ENCODE measurements at regions not wholly inside any gene's neighbourhood (a gene's known extent, or its start where the extent isn't known, plus 50 kb on each side); places are given as distances from the start of the nearest gene placed in this dataset.

DNA sequence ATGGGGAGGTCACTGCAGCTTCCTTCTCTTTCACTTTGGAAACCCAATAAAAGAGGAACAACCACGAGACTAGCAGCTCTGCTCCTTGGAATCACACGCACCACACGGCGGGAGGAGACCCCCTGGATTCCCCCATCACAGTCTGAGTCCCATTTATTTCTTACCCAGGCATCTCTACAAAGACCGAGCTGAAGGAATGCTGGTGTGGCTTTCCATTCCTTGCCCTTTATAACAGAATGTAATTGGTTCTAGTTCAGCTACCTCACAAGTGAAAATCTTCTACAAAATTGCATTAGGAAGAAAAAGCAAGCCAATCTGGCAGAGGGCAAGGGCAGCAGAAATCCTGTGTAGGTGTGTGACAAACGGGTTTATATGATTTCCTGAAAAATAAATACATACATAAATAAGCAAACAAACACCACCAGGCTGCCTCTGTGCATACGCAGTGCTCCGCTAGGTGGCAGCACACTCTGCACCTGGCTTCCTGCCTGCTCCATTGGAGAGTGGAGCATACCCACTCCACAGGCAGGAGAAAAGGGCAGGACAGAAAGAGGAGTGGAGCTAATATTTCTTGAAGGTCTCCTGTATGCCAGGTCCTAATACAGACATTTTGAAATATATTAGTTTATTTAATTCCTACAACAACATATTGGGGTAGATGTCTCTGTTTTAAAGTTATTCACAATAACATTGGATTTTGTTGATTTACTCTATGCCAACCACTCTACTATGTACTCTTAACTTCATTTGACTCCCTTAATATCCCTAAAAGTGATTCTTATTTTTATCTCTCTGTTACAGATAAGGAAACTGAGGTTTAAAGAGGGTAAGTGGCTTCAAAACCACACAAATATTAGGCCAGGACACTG lies 673.1 kb downstream of the KCNA4 start:
- Histone ChIP-seq H3K9me3 (no peaks in the 10 kb centered on the region), H3K4me1 (peaks cover 0 to 3% of the 10 kb centered on the region in 2 donors), H3K27ac (no peak overlapping the region), H3K27me3 (no peaks in the 10 kb centered on the region), H3K36me3 (no peaks in the 10 kb centered on the region), H3K4me3 (replicated peaks in 1 of 3) (no peak overlapping the region)
- intact Hi-C loops (cut with DNase I) = no loop called here
- no peak for TF ChIP-seq POLR2A (IDR thresholded peaks at IDR 0.05)
- TF ChIP-seq, protein P1, sequence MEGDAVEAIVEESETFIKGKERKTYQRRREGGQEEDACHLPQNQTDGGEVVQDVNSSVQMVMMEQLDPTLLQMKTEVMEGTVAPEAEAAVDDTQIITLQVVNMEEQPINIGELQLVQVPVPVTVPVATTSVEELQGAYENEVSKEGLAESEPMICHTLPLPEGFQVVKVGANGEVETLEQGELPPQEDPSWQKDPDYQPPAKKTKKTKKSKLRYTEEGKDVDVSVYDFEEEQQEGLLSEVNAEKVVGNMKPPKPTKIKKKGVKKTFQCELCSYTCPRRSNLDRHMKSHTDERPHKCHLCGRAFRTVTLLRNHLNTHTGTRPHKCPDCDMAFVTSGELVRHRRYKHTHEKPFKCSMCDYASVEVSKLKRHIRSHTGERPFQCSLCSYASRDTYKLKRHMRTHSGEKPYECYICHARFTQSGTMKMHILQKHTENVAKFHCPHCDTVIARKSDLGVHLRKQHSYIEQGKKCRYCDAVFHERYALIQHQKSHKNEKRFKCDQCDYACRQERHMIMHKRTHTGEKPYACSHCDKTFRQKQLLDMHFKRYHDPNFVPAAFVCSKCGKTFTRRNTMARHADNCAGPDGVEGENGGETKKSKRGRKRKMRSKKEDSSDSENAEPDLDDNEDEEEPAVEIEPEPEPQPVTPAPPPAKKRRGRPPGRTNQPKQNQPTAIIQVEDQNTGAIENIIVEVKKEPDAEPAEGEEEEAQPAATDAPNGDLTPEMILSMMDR (IDR thresholded peaks at IDR 0.05) = peak; percentile 39 to 94 (median 66)
- WGBS, 2 donors = 17 to 22% methylated on average over 8 of the region's 8 CpGs
- DNase-seq = peak; percentile 53 to 73

DNA sequence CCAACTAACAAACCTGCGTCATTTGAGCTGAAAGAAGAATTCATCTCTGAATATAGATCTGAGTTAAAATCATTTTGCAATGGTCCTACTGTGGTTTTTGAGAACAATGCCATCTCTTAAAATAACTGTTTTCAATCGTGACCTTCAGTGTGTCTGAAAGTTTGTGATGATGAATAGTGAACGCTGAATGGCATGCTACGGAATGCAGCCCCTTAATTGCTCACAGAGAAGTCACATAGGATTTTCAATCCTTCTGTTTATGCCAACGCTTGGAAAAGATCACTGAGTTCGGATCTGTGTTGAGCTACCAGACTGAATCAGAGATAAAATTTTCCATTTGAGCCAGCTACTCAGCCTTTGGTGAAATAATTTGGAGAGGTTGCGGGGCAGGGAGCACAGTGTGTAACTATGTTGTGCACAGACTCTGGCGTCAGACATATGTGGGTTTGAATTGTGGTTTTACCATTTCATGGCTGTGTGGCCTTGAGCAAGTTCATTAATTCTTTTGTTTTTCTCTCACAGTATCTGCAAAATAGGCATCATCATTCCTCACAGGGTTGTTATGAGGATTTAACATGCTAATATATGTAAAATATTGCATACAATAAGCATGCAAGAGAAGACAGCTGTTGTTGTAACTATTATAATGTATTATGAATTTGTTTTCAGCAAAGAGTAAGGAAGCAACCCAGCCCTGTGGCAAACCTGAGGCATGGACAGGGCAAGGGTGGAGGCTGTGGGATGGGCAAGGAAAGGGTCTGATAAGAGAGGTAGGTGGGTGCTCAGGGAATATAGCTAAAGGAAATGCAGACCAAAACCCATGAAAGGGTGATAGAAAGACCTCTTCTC lies 679.9 kb downstream of the KCNA4 start:
- Histone ChIP-seq H3K27me3 (no peaks in the 10 kb centered on the region), H3K4me1 (no peaks in the 10 kb centered on the region), H3K4me3 (replicated peaks in 1 of 3) (no peak overlapping the region), H3K36me3 (no peaks in the 10 kb centered on the region), H3K27ac (no peak overlapping the region), H3K9me3 (no peaks in the 10 kb centered on the region)
- WGBS, 2 donors = 63 to 65% methylated on average over 8 of the region's 8 CpGs
- no peak for TF ChIP-seq POLR2A (IDR thresholded peaks at IDR 0.05)
- TF ChIP-seq, protein P1 (IDR thresholded peaks at IDR 0.05) = no peak
- no peak for DNase-seq
- intact Hi-C loops (cut with DNase I) = no loop called here

DNA sequence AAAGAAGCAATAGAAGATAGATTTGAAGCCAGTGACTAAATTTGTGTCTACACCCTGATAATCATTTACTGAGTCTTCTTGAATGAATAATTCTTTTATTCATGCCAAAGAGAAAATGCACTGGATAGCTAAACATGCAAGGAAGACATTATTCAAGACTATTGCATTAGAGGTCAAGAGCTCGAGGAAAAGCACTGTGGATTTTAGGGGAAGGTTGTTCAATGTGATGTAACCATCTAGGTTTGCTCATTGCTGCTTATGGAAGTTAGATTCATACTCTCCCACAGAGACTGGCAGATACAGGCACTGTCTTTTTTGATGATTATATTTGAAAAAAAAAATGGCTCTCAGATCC lies 682.1 kb downstream of the KCNA4 start:
- TF ChIP-seq, protein P1 (IDR thresholded peaks at IDR 0.05) = no peak
- no peak for TF ChIP-seq POLR2A (IDR thresholded peaks at IDR 0.05)
- intact Hi-C loops (cut with DNase I) = no loop called here
- H3K27ac ChIP-seq = no peak overlapping the region
- H3K27me3 ChIP-seq = no peaks in the 10 kb centered on the region
- WGBS, 2 donors = 71 to 75% methylated on average over 1 of the region's 1 CpG
- H3K4me3 ChIP-seq (replicated peaks in 1 of 3) = no peak overlapping the region
- H3K9me3 ChIP-seq = no peaks in the 10 kb centered on the region
- H3K36me3 ChIP-seq = no peaks in the 10 kb centered on the region
- no peak for DNase-seq
- H3K4me1 ChIP-seq = no peaks in the 10 kb centered on the region

DNA sequence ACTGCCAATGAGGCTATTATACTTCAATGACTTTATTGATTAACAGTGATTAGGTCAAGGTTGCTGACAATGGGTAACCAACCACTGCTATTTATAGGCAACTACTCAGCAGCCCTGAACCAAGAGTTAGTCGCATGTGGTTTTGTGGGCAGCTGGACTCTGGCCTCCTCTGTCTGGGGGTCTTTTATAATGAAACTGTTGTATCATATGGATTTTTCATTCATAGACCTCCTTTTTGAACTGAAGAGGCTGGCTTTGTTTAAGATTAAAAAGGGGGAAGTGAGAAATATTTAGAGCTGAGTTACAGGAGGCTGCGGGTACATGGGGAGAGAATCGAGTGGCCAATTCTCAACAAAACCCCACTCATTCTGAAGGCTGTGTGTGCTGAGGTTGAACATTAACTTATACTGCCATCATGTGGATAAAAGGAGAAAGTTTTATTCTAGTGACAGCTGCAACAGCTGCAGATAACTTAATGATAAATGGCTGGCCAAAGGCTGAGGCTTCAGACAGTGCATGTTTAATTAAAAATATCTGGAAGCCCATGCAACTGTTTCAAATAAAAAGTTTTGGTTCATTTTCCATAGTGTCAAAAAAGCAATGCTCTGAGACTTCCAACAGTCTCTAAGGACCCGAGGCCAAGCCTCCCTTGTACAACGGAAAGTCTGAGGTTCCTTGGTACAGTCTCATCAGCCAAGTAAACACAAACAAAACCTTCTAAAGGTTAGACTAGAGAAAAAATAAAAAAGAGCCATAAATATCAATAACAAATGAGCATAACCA lies 682.6 kb downstream of the KCNA4 start:
- DNase-seq = no peak
- H3K27ac ChIP-seq = no peak overlapping the region
- H3K9me3 ChIP-seq = no peaks in the 10 kb centered on the region
- no peaks in the 10 kb centered on the region for H3K27me3 ChIP-seq
- 50 to 52% methylated on average over 5 of the region's 5 CpGs for WGBS, 2 donors
- H3K36me3 ChIP-seq = no peaks in the 10 kb centered on the region
- intact Hi-C loops (cut with DNase I) = no loop called here
- H3K4me3 ChIP-seq (replicated peaks in 1 of 3) = no peak overlapping the region
- TF ChIP-seq, protein P1 (IDR thresholded peaks at IDR 0.05) = peak in 4 of 6 experiments; percentile 22 to 52 (median 47)
- TF ChIP-seq POLR2A (IDR thresholded peaks at IDR 0.05) = no peak
- no peaks in the 10 kb centered on the region for H3K4me1 ChIP-seq

All from thyroid gland (tissue), 4 donors.